AG09309 (cell line): ENCODE measurements at regions not wholly inside any gene's neighbourhood (a gene's known extent, or its start where the extent isn't known, plus 50 kb on each side); places are given as distances from the start of the nearest gene placed in this dataset.

Experiments used
- DNase-seq: peaks from one replicate; pipeline ENCODE4 v3.0.0-alpha.2; 2010; ENCODE audit warnings: low read depth
- H3K4me3 ChIP-seq: 2 replicates; pipeline ENCODE4 v1.5.1; 2011; ENCODE audit warnings: mild to moderate bottlenecking, low read depth, low read length, moderate library complexity; ENCODE audit not compliant: control insufficient read depth
- TF ChIP-seq, protein P1 (sequence below): IDR thresholded peaks from 2 replicates; pipeline ENCODE4 v1.5.1; 2011; ENCODE audit warnings: mild to moderate bottlenecking, low read depth, low read length, inconsistent platforms; ENCODE audit not compliant: insufficient read depth, control insufficient read depth; ENCODE audit errors: missing control alignments

DNA sequence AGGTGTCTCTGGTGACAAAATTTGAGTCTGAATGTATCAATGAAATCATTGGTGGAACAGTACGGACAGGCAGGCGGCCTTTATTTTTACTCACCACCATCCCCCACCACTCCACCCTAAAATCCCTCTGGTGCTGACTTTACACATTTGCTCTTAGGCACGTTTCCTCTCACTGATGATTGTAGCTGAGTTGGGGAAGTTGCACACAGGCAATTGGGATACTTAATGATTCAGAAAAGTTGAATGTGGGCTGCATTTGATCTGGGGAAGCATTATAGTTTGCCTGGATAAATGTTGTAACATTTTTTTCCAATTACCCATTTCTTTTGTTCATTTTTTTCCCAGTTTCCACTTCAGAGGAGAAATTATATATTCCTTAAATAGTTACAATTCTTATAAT, 658.4 kb downstream of the TLR4 start:
- no peak overlapping the region for H3K4me3 ChIP-seq
- TF ChIP-seq, protein P1, sequence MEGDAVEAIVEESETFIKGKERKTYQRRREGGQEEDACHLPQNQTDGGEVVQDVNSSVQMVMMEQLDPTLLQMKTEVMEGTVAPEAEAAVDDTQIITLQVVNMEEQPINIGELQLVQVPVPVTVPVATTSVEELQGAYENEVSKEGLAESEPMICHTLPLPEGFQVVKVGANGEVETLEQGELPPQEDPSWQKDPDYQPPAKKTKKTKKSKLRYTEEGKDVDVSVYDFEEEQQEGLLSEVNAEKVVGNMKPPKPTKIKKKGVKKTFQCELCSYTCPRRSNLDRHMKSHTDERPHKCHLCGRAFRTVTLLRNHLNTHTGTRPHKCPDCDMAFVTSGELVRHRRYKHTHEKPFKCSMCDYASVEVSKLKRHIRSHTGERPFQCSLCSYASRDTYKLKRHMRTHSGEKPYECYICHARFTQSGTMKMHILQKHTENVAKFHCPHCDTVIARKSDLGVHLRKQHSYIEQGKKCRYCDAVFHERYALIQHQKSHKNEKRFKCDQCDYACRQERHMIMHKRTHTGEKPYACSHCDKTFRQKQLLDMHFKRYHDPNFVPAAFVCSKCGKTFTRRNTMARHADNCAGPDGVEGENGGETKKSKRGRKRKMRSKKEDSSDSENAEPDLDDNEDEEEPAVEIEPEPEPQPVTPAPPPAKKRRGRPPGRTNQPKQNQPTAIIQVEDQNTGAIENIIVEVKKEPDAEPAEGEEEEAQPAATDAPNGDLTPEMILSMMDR: no peak
- no peak for DNase-seq

DNA sequence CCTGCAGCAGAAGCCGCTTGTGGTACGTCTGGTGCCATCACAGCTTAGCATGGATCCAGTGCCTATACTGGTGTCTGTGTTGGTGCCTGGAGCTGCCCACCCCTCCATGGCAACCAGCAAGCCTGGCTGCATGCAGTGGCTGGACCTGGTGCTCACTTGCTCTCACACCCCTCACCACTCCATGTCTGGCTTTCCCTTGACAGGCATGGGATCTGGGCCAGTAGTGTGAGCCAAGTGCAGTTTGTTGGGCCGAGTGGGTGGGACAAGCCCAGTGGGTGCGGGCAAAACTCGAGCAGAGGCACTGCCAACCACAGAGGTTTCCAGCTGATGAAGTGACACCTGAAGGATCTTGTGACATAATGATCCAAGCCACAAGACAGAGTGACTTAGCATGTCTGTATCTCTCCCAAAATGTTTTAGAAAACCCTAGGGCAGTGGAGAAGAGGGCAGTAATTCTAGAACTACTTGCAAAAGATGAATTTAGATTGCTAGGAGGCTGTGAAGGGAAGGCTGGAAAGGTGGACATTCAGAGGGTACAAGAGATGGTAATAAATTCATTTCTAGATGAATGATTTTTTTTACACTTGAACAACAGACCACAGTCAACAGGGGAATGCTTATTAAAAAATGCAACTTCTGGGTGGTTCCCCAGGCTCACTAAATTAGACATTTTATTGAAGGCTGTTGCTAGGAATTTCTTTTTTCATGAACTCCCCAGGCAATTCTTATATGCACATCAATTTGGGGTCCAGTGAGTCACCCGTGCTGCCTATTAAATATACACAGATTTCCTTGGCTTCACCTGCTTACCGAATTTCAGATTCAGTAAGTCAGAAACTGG, 660.3 kb downstream of the TLR4 start:
- DNase-seq: no peak
- TF ChIP-seq, protein P1: no peak
- H3K4me3 ChIP-seq: no peak overlapping the region

DNA sequence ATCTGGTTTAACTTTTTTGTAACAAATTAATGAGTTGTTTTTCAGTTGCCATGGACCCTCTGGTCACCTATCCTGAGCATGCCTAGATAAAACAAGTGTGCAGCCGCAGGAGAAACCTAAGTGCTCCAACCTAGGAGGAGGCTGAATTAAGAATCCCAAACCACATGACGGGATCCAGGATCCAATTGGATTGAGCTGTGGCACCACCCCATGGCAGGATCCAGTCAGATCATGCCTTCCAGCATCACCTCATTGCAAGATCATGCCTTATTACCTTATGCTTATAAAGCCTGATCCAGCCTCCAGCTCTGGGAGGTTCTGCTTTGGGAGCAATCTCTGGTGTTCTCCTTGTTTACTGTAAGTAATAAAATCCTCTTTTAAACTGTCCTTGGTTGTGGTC, 662.0 kb downstream of the TLR4 start:
- no peak for DNase-seq
- H3K4me3 ChIP-seq: no peak overlapping the region
- TF ChIP-seq, protein P1: no peak

DNA sequence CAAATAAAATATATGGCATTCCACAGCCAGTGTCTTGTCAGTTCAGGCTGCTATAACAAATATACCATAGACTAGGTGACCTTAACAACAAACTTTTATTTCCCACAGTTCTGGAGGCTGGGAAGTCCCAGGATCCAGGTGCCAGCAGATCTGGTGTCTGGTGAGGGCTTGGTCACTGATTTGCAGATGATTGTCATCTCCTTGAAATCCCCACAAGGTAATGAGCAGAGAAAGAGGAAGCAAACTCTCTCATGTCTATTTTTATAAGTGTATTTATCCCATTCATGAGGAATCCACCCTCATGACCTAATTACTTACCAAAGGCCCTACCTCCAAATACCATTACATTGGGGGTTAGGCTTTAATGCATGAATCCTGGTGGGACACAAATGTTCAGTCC, 663.2 kb downstream of the TLR4 start:
- DNase-seq: no peak
- no peak overlapping the region for H3K4me3 ChIP-seq
- TF ChIP-seq, protein P1: no peak

DNA sequence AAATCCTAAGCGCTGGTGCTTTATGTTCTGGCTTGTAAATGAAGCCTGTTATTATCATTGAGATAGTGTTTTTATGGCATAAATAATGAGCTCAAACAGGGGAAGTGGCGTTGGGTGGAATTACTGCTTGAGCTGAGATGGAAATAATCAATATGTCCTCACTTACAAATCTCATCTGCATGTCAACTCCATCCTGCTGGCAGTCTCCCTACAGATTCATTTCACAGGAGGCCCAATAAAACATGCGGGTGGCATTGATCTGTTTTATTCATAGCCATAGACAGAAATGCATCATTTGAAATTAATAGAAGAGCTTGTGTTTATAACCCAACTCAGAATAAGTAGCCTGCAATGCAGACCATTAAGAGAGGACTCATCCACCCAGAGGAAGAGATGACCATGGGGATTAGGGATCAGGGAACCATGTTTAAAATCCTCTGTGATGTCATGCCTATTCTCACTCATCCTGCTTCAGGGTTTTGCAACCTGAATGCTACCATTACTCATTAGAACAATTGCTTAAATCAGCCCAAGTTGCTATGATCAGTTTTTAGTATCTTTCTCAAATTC, 680.4 kb downstream of the TLR4 start:
- DNase-seq: no peak
- TF ChIP-seq, protein P1: no peak
- H3K4me3 ChIP-seq: no peak overlapping the region

DNA sequence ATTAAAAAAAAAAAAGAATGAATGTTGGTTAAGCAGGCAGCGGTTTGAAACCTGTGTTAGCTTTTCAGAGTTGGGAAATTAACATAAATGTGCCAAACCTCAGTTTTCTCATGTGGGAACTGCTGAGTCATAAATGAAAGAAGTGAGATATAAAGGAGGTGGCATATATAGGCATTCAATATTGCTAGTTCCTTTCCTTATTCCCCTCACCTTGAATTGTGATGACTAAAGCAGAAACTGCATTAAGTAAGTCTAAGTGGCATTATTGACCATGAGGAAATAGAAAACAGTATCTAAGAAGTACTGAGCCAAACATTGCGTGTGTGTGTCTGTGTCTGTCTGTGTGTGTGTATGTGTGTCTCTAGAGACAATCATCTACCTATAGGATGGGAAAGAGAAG, 691.2 kb downstream of the TLR4 start:
- H3K4me3 ChIP-seq: no peak overlapping the region
- no peak for DNase-seq
- TF ChIP-seq, protein P1: no peak
